Natural killer cell (primary cell): ENCODE measurements at regions not wholly inside any gene's neighbourhood (a gene's known extent, or its start where the extent isn't known, plus 50 kb on each side); places are given as distances from the start of the nearest gene placed in this dataset.

ENCODE experiments used
- ATAC-seq, 3 donors: fragments of 150-1000 bp in 2 of 3; fragments of 200-7000 bp in 1 of 3; cut with Tn5 transposase; 1 replicate in 1 of 3; 2 replicates in 2 of 3; pipeline ENCODE4 v1.10.0; 2021; ENCODE audit warnings: mild to moderate bottlenecking in 2 of 3, moderate library complexity in 2 of 3
- DNase-seq, 2 donors: peaks; one replicate each; pipeline versions ENCODE4 v3.0.0 to v3.0.0-alpha.2; 2013 to 2021; ENCODE audit warnings: mixed read lengths in 1 of 2
- H3K27ac ChIP-seq: one replicate; pipeline ENCODE4 v1.5.1; 2013; ENCODE audit warnings: mild to moderate bottlenecking, low read length
- H3K27me3 ChIP-seq: one replicate; pipeline ENCODE4 v1.6.1; 2013; ENCODE audit warnings: low read length; ENCODE audit not compliant: control insufficient read depth, insufficient read depth
- H3K36me3 ChIP-seq: one replicate; pipeline ENCODE4 v1.6.1; 2013; ENCODE audit warnings: low read length; ENCODE audit not compliant: control insufficient read depth, insufficient read depth
- H3K4me1 ChIP-seq: one replicate; pipeline ENCODE4 v1.6.1; 2013; ENCODE audit warnings: low read length; ENCODE audit not compliant: control insufficient read depth, insufficient read depth
- H3K4me3 ChIP-seq: one replicate; pipeline ENCODE4 v1.5.1; 2013; ENCODE audit warnings: low read length
- H3K9me3 ChIP-seq: one replicate; pipeline ENCODE4 v1.6.1; 2013; ENCODE audit warnings: low read length; ENCODE audit not compliant: control insufficient read depth, insufficient read depth
- H3K27ac Mint-ChIP-seq, 2 donors: one replicate each; pipeline ENCODE4 v1.8.0; 2022; ENCODE audit warnings: mild to moderate bottlenecking in 2 of 2, mixed read lengths in 2 of 2, moderate library complexity in 1 of 2
- H3K27me3 Mint-ChIP-seq, 2 donors: one replicate each; pipeline ENCODE4 v1.8.0; 2022; ENCODE audit warnings: low read depth in 2 of 2, mixed read lengths in 2 of 2
- H3K36me3 Mint-ChIP-seq: one replicate; pipeline ENCODE4 v1.8.0; 2022; ENCODE audit warnings: mixed read lengths
- H3K4me1 Mint-ChIP-seq, 2 donors: one replicate each; pipeline ENCODE4 v1.8.0; 2022; ENCODE audit warnings: mixed read lengths in 2 of 2
- H3K4me3 Mint-ChIP-seq: one replicate; pipeline ENCODE4 v1.8.0; 2022; ENCODE audit warnings: mild to moderate bottlenecking, moderate library complexity, mixed read lengths
- H3K9me3 Mint-ChIP-seq, 2 donors: one replicate each; pipeline ENCODE4 v1.8.0; 2022; ENCODE audit warnings: mixed read lengths in 2 of 2
- CTCF ChIP-seq: fragments of 200-600 bp; IDR thresholded peaks from one replicate; pipeline ENCODE4 v1.8.0; 2022; ENCODE audit warnings: antibody characterized with exemption
- WGBS: methylation state at CpG from one replicate; pipeline ENCODE4 v1.1.7; 2013; ENCODE audit warnings: missing lambda C conversion rate; ENCODE audit not compliant: insufficient coverage; 5-methylcytosine and 5-hydroxymethylcytosine counted together
- intact Hi-C: fragments of 100-400 bp; cut with micrococcal nuclease; formaldehyde crosslinking; loops from one replicate; pipeline ENCODE4 v1.14.2; 2022

DNA sequence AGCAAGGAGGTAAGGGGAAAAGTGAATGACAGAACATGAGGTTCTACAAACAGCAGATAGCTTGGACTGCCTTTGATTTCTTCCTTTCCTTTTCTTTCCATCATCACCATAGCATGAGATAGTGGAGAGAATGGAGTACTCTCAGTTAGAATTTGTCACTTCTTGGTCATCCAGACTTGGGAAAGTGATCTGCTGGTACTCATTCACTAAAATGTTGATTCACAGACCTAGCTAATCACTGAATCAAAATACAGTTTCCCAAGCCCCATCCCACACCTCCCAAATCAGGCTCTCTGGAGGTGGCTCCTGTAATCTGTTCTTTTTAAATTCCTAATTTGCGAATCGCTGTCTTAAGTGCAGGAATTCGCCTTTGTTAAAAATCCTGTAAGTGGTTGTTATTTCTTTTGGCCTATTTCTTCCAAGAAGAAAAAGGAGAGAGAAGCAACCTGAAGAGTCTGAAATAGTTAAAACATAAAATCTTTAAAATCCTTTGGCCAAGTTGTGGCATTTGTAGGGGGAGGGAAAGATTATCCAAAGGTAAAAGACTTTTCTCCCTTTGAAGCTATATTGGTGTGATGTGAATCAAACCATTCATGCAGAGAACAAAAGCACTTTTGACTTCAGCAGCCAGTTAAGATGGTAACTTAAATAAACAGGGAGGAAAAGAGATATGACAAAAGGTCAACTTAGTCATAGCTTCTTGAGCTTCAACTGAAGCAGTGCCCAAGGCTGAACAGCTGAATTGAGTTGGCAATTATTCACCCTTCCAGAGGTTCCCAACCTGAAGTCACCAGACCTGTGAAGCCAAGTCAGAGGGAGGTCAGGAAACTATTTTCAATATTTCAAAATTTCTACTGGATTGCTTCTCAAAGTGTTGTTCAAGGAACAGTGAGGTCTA is 255.1 kb upstream of the KRR1 start:
- WGBS: 93% methylated on average over 3 of the region's 3 CpGs
- Mint-ChIP-seq H3K27ac (no peak overlapping the region), H3K36me3 (no peaks in the 10 kb centered on the region), H3K4me1 (no peaks in the 10 kb centered on the region), H3K27me3 (peaks cover 15 to 28% of the 10 kb centered on the region in 2 donors), H3K9me3 (no peaks in the 10 kb centered on the region), H3K4me3 (no peak overlapping the region)
- Histone ChIP-seq H3K27ac (no peak overlapping the region), H3K4me1 (no peaks in the 10 kb centered on the region), H3K36me3 (no peaks in the 10 kb centered on the region), H3K9me3 (no peaks in the 10 kb centered on the region), H3K4me3 (no peak overlapping the region), H3K27me3 (no peaks in the 10 kb centered on the region)
- TF ChIP-seq CTCF: no peak
- intact Hi-C loops: no loop called here
- no peak for DNase-seq
- no peak for ATAC-seq

DNA sequence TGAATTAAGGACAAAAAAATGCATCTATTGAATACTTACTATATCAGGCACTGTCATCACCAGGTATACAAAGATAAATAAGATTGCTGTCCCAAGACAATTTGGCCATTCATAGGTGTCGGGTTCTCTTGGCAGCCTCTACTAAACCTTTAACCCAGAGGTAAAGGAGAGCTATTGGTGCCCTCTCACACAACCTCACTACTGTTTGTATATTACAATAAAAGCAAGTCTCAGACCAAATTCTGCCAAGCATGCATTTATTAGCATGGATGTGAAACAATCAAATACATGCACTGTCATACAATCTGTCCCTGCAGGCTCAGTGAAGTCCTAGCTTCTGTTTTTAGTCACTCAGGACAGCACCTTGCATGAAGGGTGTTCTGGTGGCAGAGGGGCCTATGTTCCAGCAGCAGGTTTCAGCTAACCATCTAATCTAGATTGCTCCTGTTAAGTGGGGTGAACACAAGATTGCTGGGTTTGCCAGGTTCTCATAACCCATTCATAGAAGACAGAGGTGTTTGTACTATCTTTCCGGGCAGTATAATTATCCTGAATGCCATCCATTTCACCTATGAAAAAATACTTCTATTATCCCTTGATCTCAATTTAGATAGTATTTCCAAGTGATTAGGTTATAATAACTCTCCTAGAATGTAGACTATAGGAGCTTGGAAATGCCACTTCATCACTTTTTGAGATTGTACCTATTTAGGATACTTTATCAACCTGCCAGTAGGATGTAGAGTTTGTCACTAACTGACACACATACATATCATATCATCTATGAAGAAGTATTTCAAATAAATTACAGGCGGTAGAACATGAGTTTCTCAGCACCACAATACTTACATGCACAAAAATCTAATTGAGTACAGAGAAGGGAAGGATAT is 254.0 kb upstream of the KRR1 start:
- ATAC-seq: no peak
- H3K4me3 ChIP-seq: no peak overlapping the region
- H3K36me3 Mint-ChIP-seq: no peaks in the 10 kb centered on the region
- TF ChIP-seq CTCF: no peak
- intact Hi-C loops: no loop called here
- no peak overlapping the region for H3K27ac ChIP-seq
- H3K27me3 Mint-ChIP-seq: peaks cover 15 to 28% of the 10 kb centered on the region in 2 donors
- no peak overlapping the region for H3K4me3 Mint-ChIP-seq
- no peaks in the 10 kb centered on the region for H3K36me3 ChIP-seq
- no peaks in the 10 kb centered on the region for H3K27me3 ChIP-seq
- DNase-seq: no peak
- whole genome bisulfite sequencing: 100% methylated on average over 1 of the region's 3 CpGs
- H3K9me3 ChIP-seq: no peaks in the 10 kb centered on the region
- no peaks in the 10 kb centered on the region for H3K4me1 ChIP-seq
- no peaks in the 10 kb centered on the region for H3K9me3 Mint-ChIP-seq
- H3K27ac Mint-ChIP-seq: no peak overlapping the region
- no peaks in the 10 kb centered on the region for H3K4me1 Mint-ChIP-seq

DNA sequence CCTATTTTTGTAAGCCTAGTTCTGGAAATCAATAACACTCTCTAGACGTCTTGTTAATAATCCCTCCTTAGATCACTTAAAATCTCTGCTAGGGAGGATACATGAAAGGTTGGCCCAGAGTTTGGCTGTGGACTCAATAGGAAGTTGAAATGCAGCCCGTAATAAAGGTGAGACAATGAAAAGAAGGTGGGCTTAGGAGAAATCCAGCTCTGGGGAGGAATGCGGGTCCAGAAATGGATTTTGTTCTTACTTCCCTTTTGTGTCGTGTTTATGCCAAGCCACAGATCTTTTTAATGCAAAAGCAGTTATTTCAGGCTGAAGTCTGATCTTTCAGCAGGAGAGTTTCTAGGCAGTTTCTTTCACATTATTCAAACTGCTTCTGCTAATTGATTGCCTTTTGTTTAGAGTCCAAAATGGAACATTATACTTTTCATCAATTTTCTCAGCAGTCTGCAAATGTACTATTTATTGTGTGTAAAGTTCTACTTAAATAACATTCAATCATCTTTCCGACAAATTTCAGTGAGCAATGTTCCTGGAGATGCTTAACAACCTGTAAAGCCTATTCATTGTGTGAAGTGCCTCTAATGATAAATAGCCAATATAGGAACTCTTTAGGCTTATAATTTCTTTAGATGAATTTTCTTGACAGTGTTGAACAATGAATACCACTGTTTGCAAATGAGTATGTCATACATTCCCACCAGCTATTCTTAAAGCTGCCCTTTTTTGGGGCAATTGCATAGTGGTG is 252.9 kb upstream of the KRR1 start:
- Mint-ChIP-seq H3K36me3 (no peaks in the 10 kb centered on the region), H3K9me3 (no peaks in the 10 kb centered on the region), H3K27me3 (peaks cover 15 to 28% of the 10 kb centered on the region in 2 donors), H3K4me3 (no peak overlapping the region), H3K27ac (no peak overlapping the region), H3K4me1 (no peaks in the 10 kb centered on the region)
- H3K27ac ChIP-seq: no peak overlapping the region
- H3K27me3 ChIP-seq: no peaks in the 10 kb centered on the region
- no peaks in the 10 kb centered on the region for H3K36me3 ChIP-seq
- 58% methylated on average over 3 of the region's 5 CpGs for WGBS
- DNase-seq (no peak), ATAC-seq (no peak)
- no peaks in the 10 kb centered on the region for H3K9me3 ChIP-seq
- TF ChIP-seq CTCF: no peak
- no peak overlapping the region for H3K4me3 ChIP-seq
- intact Hi-C loops: no loop called here
- H3K4me1 ChIP-seq: no peaks in the 10 kb centered on the region
